HFFc6 (cell line): ENCODE measurements at regions not wholly inside any gene's neighbourhood (a gene's known extent, or its start where the extent isn't known, plus 50 kb on each side); places are given as distances from the start of the nearest gene placed in this dataset.

Experiments
- DNase-seq: peaks from one replicate; pipeline ENCODE4 v3.0.0-alpha.2; 2018
- H3K27ac Mint-ChIP-seq: 2 replicates; pipeline ENCODE4 v1.8.0; 2020; ENCODE audit warnings: mild to moderate bottlenecking, mixed read lengths
- H3K27me3 Mint-ChIP-seq: 2 replicates; pipeline ENCODE4 v1.8.0; 2021; ENCODE audit warnings: mild to moderate bottlenecking, moderate library complexity, mixed read lengths; ENCODE audit not compliant: insufficient read depth
- H3K36me3 Mint-ChIP-seq: 2 replicates; pipeline ENCODE4 v1.8.0; 2021; ENCODE audit warnings: low read depth, mixed read lengths
- H3K4me1 Mint-ChIP-seq: 2 replicates; pipeline ENCODE4 v1.8.0; 2020; ENCODE audit warnings: low read depth, mixed read lengths
- H3K4me3 Mint-ChIP-seq: 2 replicates; pipeline ENCODE4 v1.8.0; 2020; ENCODE audit warnings: mild to moderate bottlenecking, moderate library complexity, mixed read lengths
- H3K9me3 Mint-ChIP-seq: 2 replicates; pipeline ENCODE4 v1.8.0; 2020; ENCODE audit warnings: mild to moderate bottlenecking, mixed read lengths
- TF ChIP-seq, protein P1 (sequence below): fragments of 200-600 bp; sonication (generic); IDR thresholded peaks from 2 replicates; pipeline ENCODE4 v1.5.0; 2021; ENCODE audit warnings: antibody characterized with exemption, mild to moderate bottlenecking

DNA sequence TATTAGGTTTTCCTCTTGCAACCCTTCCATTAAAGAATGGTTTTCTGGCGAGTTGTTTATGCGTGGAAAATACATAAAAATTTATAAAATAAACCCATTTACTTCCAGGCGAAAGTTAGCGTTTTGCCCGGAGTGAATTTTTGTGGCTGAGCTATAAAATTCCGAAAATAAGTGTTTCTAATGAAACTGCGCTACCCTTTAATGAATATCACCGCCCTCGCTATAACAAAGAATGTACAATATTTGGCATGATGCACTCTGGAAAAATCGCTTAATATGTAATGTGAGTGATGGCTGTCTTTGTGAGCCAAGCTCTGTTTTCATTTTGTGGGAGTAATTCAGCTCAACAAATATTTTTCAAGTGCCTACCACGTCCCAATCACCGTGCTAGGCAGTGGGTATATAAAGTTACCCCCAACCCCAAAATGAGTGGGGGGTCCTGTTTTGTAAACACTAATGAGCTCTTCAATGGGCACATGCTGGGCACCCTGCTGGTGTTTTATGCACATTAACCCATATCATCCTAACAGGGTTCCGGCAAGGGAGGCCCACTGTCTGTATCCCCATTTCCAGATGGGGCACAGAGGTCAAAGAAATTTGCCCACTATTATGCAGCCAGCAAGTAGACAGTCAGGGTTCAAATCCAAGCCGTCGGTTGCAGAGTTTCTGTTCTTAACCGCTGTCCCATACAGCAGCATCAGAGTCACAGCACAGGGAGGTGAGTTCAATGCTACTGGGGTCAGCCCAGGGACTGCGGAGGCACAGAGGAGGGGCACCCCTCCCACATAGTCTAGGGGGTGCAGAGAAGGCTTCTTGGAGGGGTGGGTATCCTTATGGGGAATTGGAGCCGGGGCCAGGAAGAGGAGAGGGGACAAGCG is 65.7 kb upstream of the STX18 start:
- H3K4me3 Mint-ChIP-seq = no peak overlapping the region
- peaks cover 10% of the 10 kb centered on the region for H3K27me3 Mint-ChIP-seq
- H3K4me1 Mint-ChIP-seq = peaks cover 16% of the 10 kb centered on the region
- no peak for DNase-seq
- H3K36me3 Mint-ChIP-seq = no peaks in the 10 kb centered on the region
- no peak overlapping the region for H3K27ac Mint-ChIP-seq
- H3K9me3 Mint-ChIP-seq = no peaks in the 10 kb centered on the region
- TF ChIP-seq, protein P1, sequence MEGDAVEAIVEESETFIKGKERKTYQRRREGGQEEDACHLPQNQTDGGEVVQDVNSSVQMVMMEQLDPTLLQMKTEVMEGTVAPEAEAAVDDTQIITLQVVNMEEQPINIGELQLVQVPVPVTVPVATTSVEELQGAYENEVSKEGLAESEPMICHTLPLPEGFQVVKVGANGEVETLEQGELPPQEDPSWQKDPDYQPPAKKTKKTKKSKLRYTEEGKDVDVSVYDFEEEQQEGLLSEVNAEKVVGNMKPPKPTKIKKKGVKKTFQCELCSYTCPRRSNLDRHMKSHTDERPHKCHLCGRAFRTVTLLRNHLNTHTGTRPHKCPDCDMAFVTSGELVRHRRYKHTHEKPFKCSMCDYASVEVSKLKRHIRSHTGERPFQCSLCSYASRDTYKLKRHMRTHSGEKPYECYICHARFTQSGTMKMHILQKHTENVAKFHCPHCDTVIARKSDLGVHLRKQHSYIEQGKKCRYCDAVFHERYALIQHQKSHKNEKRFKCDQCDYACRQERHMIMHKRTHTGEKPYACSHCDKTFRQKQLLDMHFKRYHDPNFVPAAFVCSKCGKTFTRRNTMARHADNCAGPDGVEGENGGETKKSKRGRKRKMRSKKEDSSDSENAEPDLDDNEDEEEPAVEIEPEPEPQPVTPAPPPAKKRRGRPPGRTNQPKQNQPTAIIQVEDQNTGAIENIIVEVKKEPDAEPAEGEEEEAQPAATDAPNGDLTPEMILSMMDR = no peak

DNA sequence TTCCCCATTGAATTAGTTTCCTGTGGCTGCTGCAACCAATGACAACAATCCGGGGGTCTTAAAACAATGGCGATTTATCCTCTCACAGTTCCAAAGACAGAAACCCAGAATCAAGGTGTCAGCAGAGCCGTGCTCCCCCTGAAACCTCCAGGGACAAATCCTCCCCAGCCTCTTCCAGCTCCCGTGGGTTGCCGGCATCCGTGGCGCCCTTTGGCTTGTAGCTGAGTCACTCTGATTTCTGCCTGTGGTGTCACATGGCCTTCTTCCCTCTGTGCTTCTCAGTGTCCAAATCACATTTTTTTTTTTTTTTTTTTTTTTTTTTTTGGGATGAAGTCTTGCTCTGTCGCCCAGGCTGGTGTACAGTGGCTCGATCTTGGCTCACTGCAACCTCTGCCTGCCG is 64.5 kb upstream of the STX18 start:
- TF ChIP-seq, protein P1 = no peak
- H3K27ac Mint-ChIP-seq = no peak overlapping the region
- peaks cover 6% of the 10 kb centered on the region for H3K27me3 Mint-ChIP-seq
- peaks cover 16% of the 10 kb centered on the region for H3K4me1 Mint-ChIP-seq
- peak; percentile 39 for DNase-seq
- H3K36me3 Mint-ChIP-seq = no peaks in the 10 kb centered on the region
- no peak overlapping the region for H3K4me3 Mint-ChIP-seq
- H3K9me3 Mint-ChIP-seq = no peaks in the 10 kb centered on the region

DNA sequence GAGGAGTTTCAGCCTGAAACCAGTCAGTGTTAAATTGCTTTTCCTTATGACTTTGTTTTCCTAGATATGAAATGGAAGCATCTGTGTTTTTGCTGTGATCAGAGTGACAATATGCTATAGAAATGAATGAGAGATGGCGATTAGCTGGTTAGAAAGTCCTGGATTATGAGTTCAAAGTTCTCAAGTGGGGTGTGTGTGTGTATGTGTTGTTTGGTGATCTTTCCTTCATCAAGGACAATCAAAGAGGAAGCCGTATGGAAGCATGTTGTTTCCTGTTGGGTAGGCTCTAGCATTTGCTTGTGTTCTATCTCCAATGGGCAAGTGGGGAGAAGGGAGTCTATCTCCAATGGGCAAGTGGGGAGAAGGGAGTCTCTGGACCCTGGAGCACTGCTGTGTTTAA is 64.0 kb upstream of the STX18 start:
- no peaks in the 10 kb centered on the region for H3K36me3 Mint-ChIP-seq
- peaks cover 6% of the 10 kb centered on the region; the same call in 1 of the 2 replicates for H3K27me3 Mint-ChIP-seq
- no peak for DNase-seq
- no peak overlapping the region for H3K4me3 Mint-ChIP-seq
- no peak overlapping the region for H3K27ac Mint-ChIP-seq
- H3K9me3 Mint-ChIP-seq = no peaks in the 10 kb centered on the region
- peaks cover 16% of the 10 kb centered on the region for H3K4me1 Mint-ChIP-seq
- TF ChIP-seq, protein P1 = no peak

DNA sequence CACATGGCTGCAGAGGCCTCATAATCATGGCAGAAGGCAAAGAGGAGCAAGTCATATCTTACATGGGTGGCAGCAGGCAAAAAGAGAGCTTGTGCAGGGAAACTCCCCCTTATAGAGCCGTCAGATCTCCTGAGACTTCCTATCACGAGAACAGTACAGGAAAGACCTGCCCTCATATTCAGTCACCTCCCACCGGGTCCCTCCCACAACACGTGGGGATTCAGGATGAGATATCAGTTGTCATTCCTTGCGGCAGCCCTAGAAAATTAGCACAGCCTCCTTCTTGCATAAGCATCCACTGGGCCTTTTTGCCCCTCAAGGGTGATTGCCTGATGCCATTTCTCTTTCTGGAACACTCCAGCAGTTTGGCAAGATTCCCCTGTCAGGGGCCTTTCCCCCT is 61.7 kb upstream of the STX18 start:
- DNase-seq = no peak
- no peak overlapping the region for H3K4me3 Mint-ChIP-seq
- no peak overlapping the region for H3K27ac Mint-ChIP-seq
- peaks cover 16% of the 10 kb centered on the region for H3K4me1 Mint-ChIP-seq
- TF ChIP-seq, protein P1 = no peak
- H3K27me3 Mint-ChIP-seq = peaks cover 5% of the 10 kb centered on the region; the same call in 1 of the 2 replicates
- no peaks in the 10 kb centered on the region for H3K36me3 Mint-ChIP-seq
- no peaks in the 10 kb centered on the region for H3K9me3 Mint-ChIP-seq

DNA sequence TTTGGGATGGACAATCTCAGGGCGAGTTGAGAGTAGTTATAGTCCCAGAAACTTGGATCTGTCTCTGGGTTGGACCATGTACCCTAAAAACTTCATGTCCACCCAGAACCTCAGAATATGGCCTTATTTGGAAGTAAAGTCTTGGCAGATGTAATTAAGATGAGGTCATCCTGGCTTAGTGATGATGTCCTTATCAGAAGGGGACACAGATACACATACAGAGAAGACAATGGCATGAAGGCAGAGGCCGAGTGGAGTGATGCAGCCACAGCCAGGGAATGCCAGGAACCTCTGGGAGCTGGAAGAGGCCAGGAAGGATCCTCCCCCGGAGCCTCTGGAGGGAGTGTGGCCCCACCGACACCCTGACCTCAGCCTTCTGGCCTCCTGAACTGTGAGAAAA is 61.2 kb upstream of the STX18 start:
- no peak for DNase-seq
- H3K27me3 Mint-ChIP-seq = peaks cover 5% of the 10 kb centered on the region; the same call in 1 of the 2 replicates
- no peak overlapping the region for H3K4me3 Mint-ChIP-seq
- TF ChIP-seq, protein P1 = no peak
- peaks cover 16% of the 10 kb centered on the region for H3K4me1 Mint-ChIP-seq
- no peaks in the 10 kb centered on the region for H3K9me3 Mint-ChIP-seq
- no peak overlapping the region for H3K27ac Mint-ChIP-seq
- H3K36me3 Mint-ChIP-seq = no peaks in the 10 kb centered on the region
